ENCODE measurements at regions not wholly inside any gene's neighbourhood (a gene's known extent, or its start where the extent isn't known, plus 50 kb on each side); places are given as distances from the start of the nearest gene placed in this dataset.

GRCh38 chr5:97888439-97888838 is 705.4 kb upstream of the RIOK2 start:
- CTCF ChIA-PET, result no interaction called here
- ATAC-seq, result no peak
- no peaks in the 10 kb centered on the region for H3K4me1 Mint-ChIP-seq
- H3K36me3 Mint-ChIP-seq, result no peaks in the 10 kb centered on the region
- no peaks in the 10 kb centered on the region for H3K27me3 Mint-ChIP-seq (ENCODE audit: low read depth)
- TF ChIP-seq NFATC4 (CRISPR knock-in tag; IDR thresholded peaks at IDR 0.05) (no peak), FOXP1 (CRISPR knock-in tag; IDR thresholded peaks at IDR 0.05; ENCODE audit: borderline replicate concordance) (no peak), ZNF423 (CRISPR knock-in tag; IDR thresholded peaks at IDR 0.05) (no peak), CREM (CRISPR knock-in tag; IDR thresholded peaks at IDR 0.05) (no peak), OVOL2 (CRISPR knock-in tag; IDR thresholded peaks at IDR 0.05; ENCODE audit: borderline replicate concordance) (no peak), ZNF138 (CRISPR knock-in tag; conservative IDR thresholded peaks at IDR 0.05) (no peak), CREB1 (CRISPR knock-in tag; IDR thresholded peaks at IDR 0.05) (no peak), SMAD3 (CRISPR knock-in tag; IDR thresholded peaks at IDR 0.05; ENCODE audit: borderline replicate concordance) (no peak), TEAD4 (CRISPR knock-in tag; IDR thresholded peaks at IDR 0.05) (no peak)
- peaks cover 13% of the 10 kb centered on the region for H3K9me3 Mint-ChIP-seq
- no peak overlapping the region for H3K27ac Mint-ChIP-seq
- DNase-seq (ENCODE audit: low spot score), result no peak
- POLR2A ChIA-PET, result no interaction called here
- H3K4me3 Mint-ChIP-seq, result no peak overlapping the region

- Mint-ChIP-seq H3K4me1 (no peaks in the 10 kb centered on the region; the same call in 1 of the 2 replicates), H3K27me3 (ENCODE audit: low read depth) (no peaks in the 10 kb centered on the region), H3K27ac (no peak overlapping the region), H3K9me3 (peaks cover 13% of the 10 kb centered on the region), H3K36me3 (no peaks in the 10 kb centered on the region), H3K4me3 (no peak overlapping the region)
- ATAC-seq (no peak), DNase-seq (ENCODE audit: low spot score) (no peak)
- CTCF ChIA-PET, result no interaction called here
- POLR2A ChIA-PET, result no interaction called here
- no peak for TF ChIP-seq STAT6 (CRISPR knock-in tag; conservative IDR thresholded peaks at IDR 0.05; ENCODE audit: low read depth)
- TF ChIP-seq ERG (CRISPR knock-in tag; IDR thresholded peaks at IDR 0.05), result no peak
- TF ChIP-seq MXD4 (CRISPR knock-in tag; IDR thresholded peaks at IDR 0.05; ENCODE audit: borderline replicate concordance), result no peak
- no peak for TF ChIP-seq ZNF263 (CRISPR knock-in tag; IDR thresholded peaks at IDR 0.05; ENCODE audit: low read depth)
- no peak for TF ChIP-seq TCF7 (CRISPR knock-in tag; IDR thresholded peaks at IDR 0.05; ENCODE audit: low read depth)
- no peak for TF ChIP-seq ATF2 (CRISPR knock-in tag; IDR thresholded peaks at IDR 0.05; ENCODE audit: borderline replicate concordance, low read depth)
- TF ChIP-seq FOXJ3 (CRISPR knock-in tag; IDR thresholded peaks at IDR 0.05; ENCODE audit: borderline replicate concordance), result no peak
- TF ChIP-seq GABPB1 (CRISPR knock-in tag; IDR thresholded peaks at IDR 0.05), result no peak
- TF ChIP-seq ZNF425 (CRISPR knock-in tag; conservative IDR thresholded peaks at IDR 0.05), result no peak
- no peak for TF ChIP-seq FOXP1 (CRISPR knock-in tag; IDR thresholded peaks at IDR 0.05; ENCODE audit: borderline replicate concordance)
- no peak for TF ChIP-seq TEAD1 (CRISPR knock-in tag; IDR thresholded peaks at IDR 0.05)
- TF ChIP-seq AFF4 (CRISPR knock-in tag; IDR thresholded peaks at IDR 0.05; ENCODE audit: borderline replicate concordance), result no peak
Measured at GRCh38 chr5:97891971-97892370, 708.9 kb upstream of the RIOK2 start.

All from WTC11 (cell line).